ENCODE measurements at regions not wholly inside any gene's neighbourhood (a gene's known extent, or its start where the extent isn't known, plus 50 kb on each side); places are given as distances from the start of the nearest gene placed in this dataset.

- H2AFZ ChIP-seq (ENCODE audit: low read depth, low read length, poor library complexity, severe bottlenecking), result no peak overlapping the region
- ChIA-PET CTCF (interaction anchor here (1.4 kb wide), 1 partner anchor 9 kb away, joined by 3 read pairs; no protein-coding TSS in a partner anchor), POLR2A (no interaction called here), RAD21 (ENCODE audit: low non-redundant PET in 1 of 2, low total read pairs in 2 of 2, uncharacterized antibody in 2 of 2, unreplicated experiment in 2 of 2) (no interaction called here)
- BruUV-seq (replicated peaks), result no TSS peak
- ATAC-seq (no peak), DNase-seq (ENCODE audit: low read depth, low spot score) (no peak)
- intact Hi-C loops (cut with micrococcal nuclease), result no loop called here
- H3K36me3 ChIP-seq (ENCODE audit: control insufficient read depth in 1 of 2, insufficient read depth in 2 of 2, low read length in 2 of 2), result no peaks in the 10 kb centered on the region
- no peak overlapping the region for H3K27ac ChIP-seq (ENCODE audit: low read depth, low read length)
- H3K4me1 ChIP-seq (ENCODE audit: control insufficient read depth in 1 of 2, insufficient read depth in 2 of 2, low read length in 2 of 2), result peaks cover 4 to 6% of the 10 kb centered on the region in 2 experiments
- no peak overlapping the region for H3K9ac ChIP-seq (ENCODE audit: low read length)
- no peaks in the 10 kb centered on the region for H3K9me3 ChIP-seq (ENCODE audit: control insufficient read depth in 1 of 2, insufficient read depth in 1 of 2, low read depth in 1 of 2, low read length in 2 of 2)
- TF ChIP-seq ZNF274 (IDR thresholded peaks at IDR 0.05; ENCODE audit: low read depth, low read length), result no peak
- no peak for TF ChIP-seq MAX (IDR thresholded peaks at IDR 0.05)
- TF ChIP-seq CEBPB (IDR thresholded peaks at IDR 0.05; ENCODE audit: low read depth), result no peak
- TF ChIP-seq FOSL1 (IDR thresholded peaks at IDR 0.05; ENCODE audit: low read depth), result no peak
- TF ChIP-seq RAD21 (IDR thresholded peaks at IDR 0.05; ENCODE audit: low read depth), result no peak
- TF ChIP-seq SP1 (IDR thresholded peaks at IDR 0.05; ENCODE audit: low read depth), result no peak
- TF ChIP-seq TCF7L2 (IDR thresholded peaks at IDR 0.05; ENCODE audit: borderline replicate concordance, extremely low read depth, insufficient read depth, insufficient read length), result no peak
- TF ChIP-seq YY1 (IDR thresholded peaks at IDR 0.05; ENCODE audit: extremely low read depth, insufficient replicate concordance, low read depth, low read length), result no peak
- no peak for TF ChIP-seq JUND (IDR thresholded peaks at IDR 0.05)
- no peak for TF ChIP-seq EGR1 (IDR thresholded peaks at IDR 0.05; ENCODE audit: low read depth)
- TF ChIP-seq SRF (IDR thresholded peaks at IDR 0.05; ENCODE audit: low read depth), result no peak
- no peak for TF ChIP-seq REST (IDR thresholded peaks at IDR 0.05; ENCODE audit: low read depth)
- no peak for TF ChIP-seq POLR2A (IDR thresholded peaks at IDR 0.05; ENCODE audit: borderline replicate concordance, extremely low read depth, insufficient read depth, insufficient read length)
- H4K20me1 ChIP-seq (ENCODE audit: insufficient read depth), result no peaks in the 10 kb centered on the region
- H3K79me2 ChIP-seq (ENCODE audit: insufficient read depth, low read length), result no peaks in the 10 kb centered on the region
- H3K4me3 ChIP-seq (replicated peaks in 1 of 2; ENCODE audit: low read depth in 1 of 2, low read length in 2 of 2), result no peak overlapping the region
- no peaks in the 10 kb centered on the region for H3K9me2 ChIP-seq (ENCODE audit: insufficient read depth)
- H3K27me3 ChIP-seq (ENCODE audit: insufficient read depth, low read length), result no peaks in the 10 kb centered on the region
- H3K4me2 ChIP-seq (ENCODE audit: low read length), result no peak overlapping the region
Measured at GRCh38 chr18:57975805-57976204, 68.2 kb upstream of the NEDD4L start.
